ENCODE measurements at regions not wholly inside any gene's neighbourhood (a gene's known extent, or its start where the extent isn't known, plus 50 kb on each side); places are given as distances from the start of the nearest gene placed in this dataset.

DNA sequence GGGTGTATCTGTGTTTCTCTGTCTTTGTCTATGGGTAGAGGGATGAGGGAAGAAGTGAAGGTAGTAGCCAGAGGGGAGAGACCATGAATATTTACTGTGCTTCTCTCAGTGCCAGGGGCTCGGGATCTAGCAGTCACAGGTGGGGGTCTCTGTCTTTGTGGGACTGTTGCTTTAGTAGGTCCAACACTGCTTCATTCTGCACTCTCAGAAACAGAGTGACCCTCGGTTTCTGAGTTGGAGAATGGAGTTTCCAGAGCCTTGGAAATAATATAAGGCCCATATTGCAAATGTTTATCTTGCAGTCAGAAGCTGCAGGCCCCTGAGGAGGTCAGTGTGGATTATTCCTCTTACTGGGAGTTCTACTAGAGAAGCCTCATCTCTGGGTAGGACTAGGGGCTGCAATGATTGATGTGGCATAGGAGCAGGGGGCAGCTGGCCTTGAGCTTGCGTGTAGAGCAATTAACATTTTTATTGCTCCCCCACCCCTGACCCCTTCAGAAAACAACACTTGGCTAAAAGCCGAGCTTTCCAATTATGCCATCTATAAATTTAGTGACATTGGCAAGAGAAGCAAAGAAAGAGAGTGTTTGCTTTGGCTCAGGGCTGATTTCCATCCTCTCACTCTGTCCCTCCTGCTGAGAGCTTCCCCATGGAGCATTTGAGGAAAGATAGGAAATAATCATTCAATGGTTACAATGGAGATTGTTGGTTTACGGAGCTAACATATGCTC lies 55.0 kb upstream of the TRPC7 start:
- Histone ChIP-seq H3K27me3 (ENCODE audit: insufficient read depth in 3 of 3, low read length in 2 of 3) (no peaks in the 10 kb centered on the region), H3K36me3 (ENCODE audit: insufficient read depth in 1 of 2, low read depth in 1 of 2) (no peaks in the 10 kb centered on the region), H3K27ac (no peak overlapping the region), H3K9me3 (no peaks in the 10 kb centered on the region), H3K4me3 (no peak overlapping the region), H3K4me1 (no peaks in the 10 kb centered on the region)
- ATAC-seq: no peak
- no peak for DNase-seq
- WGBS, 3 donors: 27 to 34% (median 30%) methylated on average over 5 of the region's 5 CpGs
- intact Hi-C loops (cut with DNase I): no loop called here
- TF ChIP-seq, protein P1, sequence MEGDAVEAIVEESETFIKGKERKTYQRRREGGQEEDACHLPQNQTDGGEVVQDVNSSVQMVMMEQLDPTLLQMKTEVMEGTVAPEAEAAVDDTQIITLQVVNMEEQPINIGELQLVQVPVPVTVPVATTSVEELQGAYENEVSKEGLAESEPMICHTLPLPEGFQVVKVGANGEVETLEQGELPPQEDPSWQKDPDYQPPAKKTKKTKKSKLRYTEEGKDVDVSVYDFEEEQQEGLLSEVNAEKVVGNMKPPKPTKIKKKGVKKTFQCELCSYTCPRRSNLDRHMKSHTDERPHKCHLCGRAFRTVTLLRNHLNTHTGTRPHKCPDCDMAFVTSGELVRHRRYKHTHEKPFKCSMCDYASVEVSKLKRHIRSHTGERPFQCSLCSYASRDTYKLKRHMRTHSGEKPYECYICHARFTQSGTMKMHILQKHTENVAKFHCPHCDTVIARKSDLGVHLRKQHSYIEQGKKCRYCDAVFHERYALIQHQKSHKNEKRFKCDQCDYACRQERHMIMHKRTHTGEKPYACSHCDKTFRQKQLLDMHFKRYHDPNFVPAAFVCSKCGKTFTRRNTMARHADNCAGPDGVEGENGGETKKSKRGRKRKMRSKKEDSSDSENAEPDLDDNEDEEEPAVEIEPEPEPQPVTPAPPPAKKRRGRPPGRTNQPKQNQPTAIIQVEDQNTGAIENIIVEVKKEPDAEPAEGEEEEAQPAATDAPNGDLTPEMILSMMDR (IDR thresholded peaks at IDR 0.05): no peak

DNA sequence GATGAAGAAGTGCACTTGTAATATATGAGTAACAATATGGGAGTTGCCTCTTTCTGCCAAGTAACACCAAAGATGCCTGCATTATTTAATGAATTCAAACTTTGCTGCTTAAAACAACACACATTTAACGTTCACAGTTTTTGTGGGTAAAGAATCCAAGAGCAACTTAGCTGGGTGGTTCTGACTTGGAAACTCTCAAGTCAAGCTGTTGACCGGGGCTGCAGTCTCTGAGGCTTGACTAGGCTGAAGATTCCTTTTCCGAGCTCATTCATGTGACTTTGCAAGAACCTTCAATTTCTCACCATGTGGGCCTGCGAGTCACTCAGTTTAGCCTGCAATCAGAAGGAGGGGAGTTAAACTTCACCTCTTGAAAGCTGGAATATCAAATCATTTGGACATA lies 53.0 kb upstream of the TRPC7 start:
- DNase-seq: no peak
- H3K4me3 ChIP-seq: no peak overlapping the region
- ATAC-seq: no peak
- no peaks in the 10 kb centered on the region for H3K9me3 ChIP-seq
- H3K27ac ChIP-seq: no peak overlapping the region
- TF ChIP-seq, protein P1 (IDR thresholded peaks at IDR 0.05): no peak
- no peaks in the 10 kb centered on the region for H3K4me1 ChIP-seq
- no peaks in the 10 kb centered on the region for H3K27me3 ChIP-seq (ENCODE audit: insufficient read depth in 3 of 3, low read length in 2 of 3)
- intact Hi-C loops (cut with DNase I): no loop called here
- 72 to 80% (median 75%) methylated on average over 4 of the region's 4 CpGs for WGBS, 3 donors
- no peaks in the 10 kb centered on the region for H3K36me3 ChIP-seq (ENCODE audit: insufficient read depth in 1 of 2, low read depth in 1 of 2)
